ENCODE measurements at regions not wholly inside any gene's neighbourhood (a gene's known extent, or its start where the extent isn't known, plus 50 kb on each side); places are given as distances from the start of the nearest gene placed in this dataset.

- no peak for TF ChIP-seq E2F5 (CRISPR knock-in tag; IDR thresholded peaks at IDR 0.05)
- no peak for TF ChIP-seq ZNF232 (CRISPR knock-in tag; IDR thresholded peaks at IDR 0.05)
- TF ChIP-seq NFYB (CRISPR knock-in tag; conservative IDR thresholded peaks at IDR 0.05; ENCODE audit: low read depth), result no peak
- no peak for TF ChIP-seq NR3C1 (CRISPR knock-in tag; conservative IDR thresholded peaks at IDR 0.05; ENCODE audit: low read depth)
- no peak for TF ChIP-seq SOX15 (CRISPR knock-in tag; IDR thresholded peaks at IDR 0.05)
- no peak for TF ChIP-seq ZNF263 (CRISPR knock-in tag; IDR thresholded peaks at IDR 0.05; ENCODE audit: low read depth)
- TF ChIP-seq TCF7 (CRISPR knock-in tag; IDR thresholded peaks at IDR 0.05; ENCODE audit: low read depth), result no peak
- TF ChIP-seq NR1H2 (CRISPR knock-in tag; IDR thresholded peaks at IDR 0.05), result no peak
These were observed 199.4 kb downstream of the TANC2 start (continued) for GRCh38 chr17:63165400-63165799.

- ATAC-seq (no peak), DNase-seq (ENCODE audit: low spot score) (no peak)
- Mint-ChIP-seq H3K4me1 (no peaks in the 10 kb centered on the region), H3K27ac (no peak overlapping the region), H3K27me3 (ENCODE audit: low read depth) (no peaks in the 10 kb centered on the region), H3K36me3 (peaks cover 6% of the 10 kb centered on the region), H3K4me3 (no peak overlapping the region), H3K9me3 (peaks cover 6% of the 10 kb centered on the region)
- ChIA-PET POLR2A (no interaction called here), CTCF (interaction anchor here (1.0 to 1.2 kb wide), 2 partner anchors 55 to 236 kb away, joined by 3 read pairs; no protein-coding TSS in a partner anchor)
- no peak for TF ChIP-seq NFYB (CRISPR knock-in tag; conservative IDR thresholded peaks at IDR 0.05; ENCODE audit: low read depth)
- TF ChIP-seq GABPB1 (CRISPR knock-in tag; IDR thresholded peaks at IDR 0.05), result no peak
- TF ChIP-seq ZNF416 (CRISPR knock-in tag; IDR thresholded peaks at IDR 0.05), result no peak
- TF ChIP-seq HMGA2 (CRISPR knock-in tag; IDR thresholded peaks at IDR 0.05), result no peak
- no peak for TF ChIP-seq ATF1 (CRISPR knock-in tag; IDR thresholded peaks at IDR 0.05)
- no peak for TF ChIP-seq MAX (CRISPR knock-in tag; IDR thresholded peaks at IDR 0.05)
- TF ChIP-seq, protein P1, sequence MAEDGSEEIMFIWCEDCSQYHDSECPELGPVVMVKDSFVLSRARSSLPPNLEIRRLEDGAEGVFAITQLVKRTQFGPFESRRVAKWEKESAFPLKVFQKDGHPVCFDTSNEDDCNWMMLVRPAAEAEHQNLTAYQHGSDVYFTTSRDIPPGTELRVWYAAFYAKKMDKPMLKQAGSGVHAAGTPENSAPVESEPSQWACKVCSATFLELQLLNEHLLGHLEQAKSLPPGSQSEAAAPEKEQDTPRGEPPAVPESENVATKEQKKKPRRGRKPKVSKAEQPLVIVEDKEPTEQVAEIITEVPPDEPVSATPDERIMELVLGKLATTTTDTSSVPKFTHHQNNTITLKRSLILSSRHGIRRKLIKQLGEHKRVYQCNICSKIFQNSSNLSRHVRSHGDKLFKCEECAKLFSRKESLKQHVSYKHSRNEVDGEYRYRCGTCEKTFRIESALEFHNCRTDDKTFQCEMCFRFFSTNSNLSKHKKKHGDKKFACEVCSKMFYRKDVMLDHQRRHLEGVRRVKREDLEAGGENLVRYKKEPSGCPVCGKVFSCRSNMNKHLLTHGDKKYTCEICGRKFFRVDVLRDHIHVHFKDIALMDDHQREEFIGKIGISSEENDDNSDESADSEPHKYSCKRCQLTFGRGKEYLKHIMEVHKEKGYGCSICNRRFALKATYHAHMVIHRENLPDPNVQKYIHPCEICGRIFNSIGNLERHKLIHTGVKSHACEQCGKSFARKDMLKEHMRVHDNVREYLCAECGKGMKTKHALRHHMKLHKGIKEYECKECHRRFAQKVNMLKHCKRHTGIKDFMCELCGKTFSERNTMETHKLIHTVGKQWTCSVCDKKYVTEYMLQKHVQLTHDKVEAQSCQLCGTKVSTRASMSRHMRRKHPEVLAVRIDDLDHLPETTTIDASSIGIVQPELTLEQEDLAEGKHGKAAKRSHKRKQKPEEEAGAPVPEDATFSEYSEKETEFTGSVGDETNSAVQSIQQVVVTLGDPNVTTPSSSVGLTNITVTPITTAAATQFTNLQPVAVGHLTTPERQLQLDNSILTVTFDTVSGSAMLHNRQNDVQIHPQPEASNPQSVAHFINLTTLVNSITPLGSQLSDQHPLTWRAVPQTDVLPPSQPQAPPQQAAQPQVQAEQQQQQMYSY (CRISPR knock-in tag; IDR thresholded peaks at IDR 0.05), result no peak
- no peak for TF ChIP-seq ATF6 (CRISPR knock-in tag; IDR thresholded peaks at IDR 0.05)
- no peak for TF ChIP-seq ZNF219 (CRISPR knock-in tag; IDR thresholded peaks at IDR 0.05; ENCODE audit: borderline replicate concordance)
- no peak for TF ChIP-seq ZNF671 (CRISPR knock-in tag; IDR thresholded peaks at IDR 0.05)
- TF ChIP-seq PRRX2 (CRISPR knock-in tag; IDR thresholded peaks at IDR 0.05), result no peak
- TF ChIP-seq, protein P2, sequence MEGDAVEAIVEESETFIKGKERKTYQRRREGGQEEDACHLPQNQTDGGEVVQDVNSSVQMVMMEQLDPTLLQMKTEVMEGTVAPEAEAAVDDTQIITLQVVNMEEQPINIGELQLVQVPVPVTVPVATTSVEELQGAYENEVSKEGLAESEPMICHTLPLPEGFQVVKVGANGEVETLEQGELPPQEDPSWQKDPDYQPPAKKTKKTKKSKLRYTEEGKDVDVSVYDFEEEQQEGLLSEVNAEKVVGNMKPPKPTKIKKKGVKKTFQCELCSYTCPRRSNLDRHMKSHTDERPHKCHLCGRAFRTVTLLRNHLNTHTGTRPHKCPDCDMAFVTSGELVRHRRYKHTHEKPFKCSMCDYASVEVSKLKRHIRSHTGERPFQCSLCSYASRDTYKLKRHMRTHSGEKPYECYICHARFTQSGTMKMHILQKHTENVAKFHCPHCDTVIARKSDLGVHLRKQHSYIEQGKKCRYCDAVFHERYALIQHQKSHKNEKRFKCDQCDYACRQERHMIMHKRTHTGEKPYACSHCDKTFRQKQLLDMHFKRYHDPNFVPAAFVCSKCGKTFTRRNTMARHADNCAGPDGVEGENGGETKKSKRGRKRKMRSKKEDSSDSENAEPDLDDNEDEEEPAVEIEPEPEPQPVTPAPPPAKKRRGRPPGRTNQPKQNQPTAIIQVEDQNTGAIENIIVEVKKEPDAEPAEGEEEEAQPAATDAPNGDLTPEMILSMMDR (IDR thresholded peaks at IDR 0.05), result no peak
These were observed 204.8 kb downstream of the TANC2 start for GRCh38 chr17:63170795-63171194.

Data from WTC11 (cell line).